Kidney (tissue), 13 donors: ENCODE measurements at regions not wholly inside any gene's neighbourhood (a gene's known extent, or its start where the extent isn't known, plus 50 kb on each side); places are given as distances from the start of the nearest gene placed in this dataset.

Experiments
- DNase-seq, 5 donors: peaks; one replicate each; pipeline ENCODE4 v3.0.0-alpha.2; 2013 to 2020
- FAIRE-seq: peaks from 2 replicates; lab custom pipeline; 2012; peaks lifted over from hg19 to GRCh38; lab: Jason Lieb, UNC
- H3K27ac ChIP-seq, 2 donors: one replicate each; pipeline ENCODE4 v1.7.0; 2013; ENCODE audit warnings: low read depth in 2 of 2, low read length in 2 of 2, inconsistent platforms in 1 of 2
- H3K27me3 ChIP-seq: one replicate; pipeline ENCODE4 v1.7.1; 2013; ENCODE audit warnings: low read length, inconsistent platforms; ENCODE audit not compliant: control insufficient read depth, insufficient read depth
- H3K36me3 ChIP-seq, 3 donors: one replicate each; pipeline versions ENCODE4 v1.7.0 to v1.7.1; 2013; ENCODE audit warnings: low read length in 3 of 3, control low read depth in 1 of 3, inconsistent platforms in 1 of 3; ENCODE audit not compliant: insufficient read depth in 3 of 3, control insufficient read depth in 2 of 3
- H3K4me1 ChIP-seq, 3 donors: one replicate each; pipeline versions ENCODE4 v1.7.0 to v1.7.1; 2013; ENCODE audit warnings: low read length in 3 of 3, inconsistent platforms in 1 of 3, low read depth in 1 of 3; ENCODE audit not compliant: control insufficient read depth in 2 of 3, insufficient read depth in 2 of 3
- H3K4me3 ChIP-seq, 3 donors: one replicate each; pipeline versions ENCODE4 v1.7.0 to v1.8.1; 2013; ENCODE audit warnings: low read length in 3 of 3, control low read depth in 1 of 3, inconsistent platforms in 1 of 3
- H3K9ac ChIP-seq, 3 donors: one replicate each; pipeline versions ENCODE4 v1.7.0 to v1.7.1; 2013; ENCODE audit warnings: low read length in 3 of 3, control low read depth in 1 of 3, inconsistent platforms in 1 of 3
- H3K9me3 ChIP-seq, 3 donors: one replicate each; pipeline versions ENCODE4 v1.7.0 to v1.7.1; 2013; ENCODE audit warnings: low read length in 3 of 3, control low read depth in 1 of 3, inconsistent platforms in 1 of 3; ENCODE audit not compliant: control insufficient read depth in 2 of 3, insufficient read depth in 1 of 3
- CTCF ChIP-seq: IDR thresholded peaks from 3 replicates; pipeline ENCODE4 v1.5.1; 2012; ENCODE audit warnings: mild to moderate bottlenecking, moderate library complexity, borderline replicate concordance; ENCODE audit not compliant: insufficient read depth; ENCODE audit errors: extremely low read depth
- intact Hi-C: fragments of 100-400 bp; cut with DNase I; formaldehyde crosslinking; loops from one replicate; pipeline ENCODE4 v1.11.1; 2022
- donor health status: control.
- donor health status: control.
- donor health status: control.
- donor health status: control.
- donor health status: control.
- donor health status: DM: yes; HTN: yes; CAD: no.
- donor health status: Normal renal cell carcinoma (clear cell type).

- no peak for TF ChIP-seq CTCF
- Histone ChIP-seq H3K4me3 (no peak overlapping the region), H3K9me3 (no peaks in the 10 kb centered on the region), H3K27ac (peak overlapping the region; percentile 52 to 76), H3K9ac (peak overlapping the region in 1 of 3 donors; percentile 15), H3K4me1 (peaks cover 0 to 2% (median 0%) of the 10 kb centered on the region in 3 donors), H3K36me3 (no peaks in the 10 kb centered on the region), H3K27me3 (peaks cover 41% of the 10 kb centered on the region)
- no peak for FAIRE-seq
- peak in 1 of 5 donors; percentile 5 for DNase-seq
- intact Hi-C loops: no loop called here
These were observed 168.0 kb upstream of the FOXF1 start for GRCh38 chr16:86342161-86342834.

- Histone ChIP-seq H3K4me1 (peaks cover 0 to 2% (median 0%) of the 10 kb centered on the region in 3 donors), H3K36me3 (no peaks in the 10 kb centered on the region), H3K27me3 (peaks cover 43% of the 10 kb centered on the region), H3K4me3 (peak overlapping the region in 1 of 3 donors; percentile 21), H3K9me3 (no peaks in the 10 kb centered on the region), H3K27ac (peak overlapping the region; percentile 73 to 76), H3K9ac (peak overlapping the region in 1 of 3 donors; percentile 46)
- FAIRE-seq (no peak), DNase-seq (peak in 3 of 5 donors; percentile 36 to 61 (median 55))
- intact Hi-C loops: no loop called here
- no peak for TF ChIP-seq CTCF
These were observed 167.1 kb upstream of the FOXF1 start for GRCh38 chr16:86343027-86343795.

GRCh38 chr16:86343796-86344585 is 166.3 kb upstream of the FOXF1 start:
- DNase-seq (peak in 1 of 5 donors; percentile 61), FAIRE-seq (no peak)
- Histone ChIP-seq H3K4me1 (peaks cover 0 to 2% (median 0%) of the 10 kb centered on the region in 3 donors), H3K9me3 (no peaks in the 10 kb centered on the region), H3K27me3 (peaks cover 43% of the 10 kb centered on the region), H3K9ac (peak overlapping the region in 1 of 3 donors; percentile 46), H3K36me3 (no peaks in the 10 kb centered on the region), H3K4me3 (peak overlapping the region in 1 of 3 donors; percentile 21), H3K27ac (peak overlapping the region; percentile 74 to 84)
- TF ChIP-seq CTCF: no peak
- intact Hi-C loops: no loop called here
